ENCODE measurements at regions not wholly inside any gene's neighbourhood (a gene's known extent, or its start where the extent isn't known, plus 50 kb on each side); places are given as distances from the start of the nearest gene placed in this dataset.
A peak's percentile ranks its signal among the peaks of the same experiment; 100 is the strongest.
"Not testable (repeated sequence)": the region's sequence is repeated elsewhere in the genome, so short reads cannot be mapped to it uniquely, and the experiment has no call there.

DNA sequence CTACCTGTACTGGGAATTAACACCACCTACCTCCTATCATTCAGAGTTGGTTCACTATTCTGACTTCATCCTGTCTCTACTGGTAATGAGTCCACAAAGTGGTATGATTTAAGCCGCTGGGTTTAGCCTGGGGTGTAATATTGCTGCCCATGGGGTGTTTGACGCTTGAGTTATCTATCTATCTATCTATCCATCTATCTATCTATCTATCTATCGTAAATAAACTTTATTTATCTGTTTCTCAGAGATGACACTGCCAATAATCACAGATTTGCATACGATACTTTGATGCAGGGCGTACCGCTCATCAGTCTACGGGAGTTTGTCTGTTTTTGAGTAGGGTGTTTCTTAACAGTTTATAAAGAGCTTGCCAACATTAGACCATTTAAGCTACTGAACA is 73.6 kb upstream of the ZNF184 start:
- no peak overlapping the region for H3K4me3 ChIP-seq
- H3K27ac ChIP-seq, result no peak overlapping the region
- H3K9me3 ChIP-seq (ENCODE audit: low read depth), result no peaks in the 10 kb centered on the region
- TF ChIP-seq, protein P1, sequence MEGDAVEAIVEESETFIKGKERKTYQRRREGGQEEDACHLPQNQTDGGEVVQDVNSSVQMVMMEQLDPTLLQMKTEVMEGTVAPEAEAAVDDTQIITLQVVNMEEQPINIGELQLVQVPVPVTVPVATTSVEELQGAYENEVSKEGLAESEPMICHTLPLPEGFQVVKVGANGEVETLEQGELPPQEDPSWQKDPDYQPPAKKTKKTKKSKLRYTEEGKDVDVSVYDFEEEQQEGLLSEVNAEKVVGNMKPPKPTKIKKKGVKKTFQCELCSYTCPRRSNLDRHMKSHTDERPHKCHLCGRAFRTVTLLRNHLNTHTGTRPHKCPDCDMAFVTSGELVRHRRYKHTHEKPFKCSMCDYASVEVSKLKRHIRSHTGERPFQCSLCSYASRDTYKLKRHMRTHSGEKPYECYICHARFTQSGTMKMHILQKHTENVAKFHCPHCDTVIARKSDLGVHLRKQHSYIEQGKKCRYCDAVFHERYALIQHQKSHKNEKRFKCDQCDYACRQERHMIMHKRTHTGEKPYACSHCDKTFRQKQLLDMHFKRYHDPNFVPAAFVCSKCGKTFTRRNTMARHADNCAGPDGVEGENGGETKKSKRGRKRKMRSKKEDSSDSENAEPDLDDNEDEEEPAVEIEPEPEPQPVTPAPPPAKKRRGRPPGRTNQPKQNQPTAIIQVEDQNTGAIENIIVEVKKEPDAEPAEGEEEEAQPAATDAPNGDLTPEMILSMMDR (IDR thresholded peaks at IDR 0.05; ENCODE audit: low read depth, low read length), result no peak
- no peaks in the 10 kb centered on the region for H3K36me3 ChIP-seq
- H3K27me3 ChIP-seq, result peaks cover 60% of the 10 kb centered on the region
- DNase-seq (ENCODE audit: low read depth in 1 of 2, low spot score in 1 of 2), result no peak
- H3K4me1 ChIP-seq (ENCODE audit: low read depth), result peaks cover 5% of the 10 kb centered on the region

DNA sequence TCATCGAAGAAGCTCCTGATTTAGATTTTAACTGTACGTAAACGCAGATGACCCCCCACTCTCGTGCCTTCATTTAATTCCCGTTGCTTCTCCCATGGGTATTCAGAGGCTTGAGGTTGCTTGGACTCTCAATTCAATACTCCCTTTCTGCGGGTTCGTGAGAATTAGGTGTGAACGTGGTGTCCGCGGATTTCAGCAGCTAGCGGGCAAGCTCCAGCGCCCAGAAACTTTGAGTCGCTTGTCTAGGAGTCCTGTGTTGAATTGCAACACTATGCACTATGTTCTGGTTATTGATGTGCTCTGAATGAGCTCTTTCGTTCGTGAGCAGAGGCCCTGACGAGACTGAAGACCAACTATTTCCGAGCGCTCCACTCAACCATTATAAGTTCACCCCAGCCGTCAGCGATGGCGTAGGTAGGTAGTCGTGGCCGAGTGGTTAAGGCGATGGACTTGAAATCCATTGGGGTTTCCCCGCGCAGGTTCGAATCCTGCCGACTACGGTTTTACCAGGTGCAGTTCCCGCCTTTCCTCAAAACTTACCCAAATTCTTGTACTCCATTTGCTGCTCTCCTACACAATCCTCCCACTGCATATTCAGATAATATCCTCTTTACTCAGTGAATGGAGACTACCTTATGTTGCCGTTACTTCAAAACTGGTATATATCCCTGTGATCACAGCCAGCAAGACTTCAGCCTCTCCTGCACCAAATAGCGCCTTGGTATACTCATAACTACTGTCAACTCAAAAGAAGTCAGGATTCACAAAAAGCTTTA is 72.6 kb upstream of the ZNF184 start:
- Histone ChIP-seq H3K27ac (no peak overlapping the region), H3K4me3 (peak overlapping the region; percentile 27), H3K27me3 (peaks cover 68% of the 10 kb centered on the region), H3K36me3 (no peaks in the 10 kb centered on the region), H3K9me3 (ENCODE audit: low read depth) (no peaks in the 10 kb centered on the region), H3K4me1 (ENCODE audit: low read depth) (peaks cover 5% of the 10 kb centered on the region)
- DNase-seq (ENCODE audit: low read depth in 1 of 2, low spot score in 1 of 2), result peak; percentile 45 to 66
- TF ChIP-seq, protein P1 (IDR thresholded peaks at IDR 0.05; ENCODE audit: low read depth, low read length), result no peak

DNA sequence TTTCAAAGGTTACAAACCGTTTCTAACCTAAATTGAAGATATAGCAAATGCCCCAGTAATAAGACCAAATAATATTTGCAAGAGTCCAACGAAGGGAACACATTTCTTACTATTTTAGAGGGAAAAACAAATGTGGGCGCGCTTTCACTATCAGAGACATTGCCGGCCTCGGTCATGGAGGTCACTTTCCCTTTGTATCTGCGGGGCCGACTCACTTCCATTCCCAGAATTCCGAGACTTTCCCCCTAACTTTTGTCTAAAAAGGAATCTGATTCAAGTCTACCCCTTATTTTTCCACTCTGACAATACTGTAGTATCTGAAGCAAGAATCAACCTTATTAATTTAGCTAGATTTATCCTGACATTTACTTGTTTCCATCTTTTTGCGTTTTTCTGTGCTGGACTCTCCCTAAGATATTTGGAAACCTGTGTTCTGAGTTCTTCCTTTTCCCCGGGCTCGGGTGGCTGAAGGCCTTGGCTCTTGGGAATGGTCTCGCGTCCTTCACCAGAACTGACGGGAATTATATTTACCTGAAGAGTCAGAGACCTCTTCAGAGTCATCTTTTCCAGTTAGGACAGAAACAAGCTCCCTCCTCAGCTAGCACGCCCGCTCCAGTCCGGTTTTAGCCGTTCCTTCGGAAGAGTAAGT is 71.8 kb upstream of the ZNF184 start:
- Histone ChIP-seq H3K27ac (no peak overlapping the region), H3K9me3 (ENCODE audit: low read depth) (no peaks in the 10 kb centered on the region), H3K36me3 (no peaks in the 10 kb centered on the region), H3K27me3 (peaks cover 68% of the 10 kb centered on the region), H3K4me3 (peak overlapping the region; percentile 27), H3K4me1 (ENCODE audit: low read depth) (peaks cover 5% of the 10 kb centered on the region)
- DNase-seq (ENCODE audit: low read depth in 1 of 2, low spot score in 1 of 2), result no peak
- TF ChIP-seq, protein P1 (IDR thresholded peaks at IDR 0.05; ENCODE audit: low read depth, low read length), result no peak

DNA sequence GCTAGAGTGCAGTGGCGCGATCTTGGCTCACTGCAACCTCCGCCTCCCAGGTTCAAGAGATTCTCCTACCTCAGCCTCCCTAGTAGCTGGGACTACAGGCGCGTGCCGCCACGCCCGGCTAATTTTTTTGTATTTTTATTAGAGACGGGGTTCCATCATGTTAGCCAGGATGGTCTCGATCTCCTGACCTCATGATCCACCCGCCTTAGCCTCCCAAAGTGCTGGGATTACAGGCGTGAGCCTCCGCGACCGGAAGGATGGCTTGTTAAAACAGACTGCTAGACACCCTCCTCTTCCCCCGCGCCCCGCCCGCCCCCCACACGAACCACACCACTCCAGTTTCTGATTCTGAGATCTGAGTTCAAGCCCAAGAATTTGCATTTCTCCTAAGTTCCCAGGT is 71.2 kb upstream of the ZNF184 start:
- not testable (repeated sequence) for H3K4me1 ChIP-seq (ENCODE audit: low read depth); H3K36me3 ChIP-seq; H3K27ac ChIP-seq; H3K9me3 ChIP-seq (ENCODE audit: low read depth); DNase-seq (ENCODE audit: low read depth in 1 of 2, low spot score in 1 of 2)
- peak overlapping the region; percentile 27 for H3K4me3 ChIP-seq
- peaks cover 68% of the 10 kb centered on the region for H3K27me3 ChIP-seq

DNA sequence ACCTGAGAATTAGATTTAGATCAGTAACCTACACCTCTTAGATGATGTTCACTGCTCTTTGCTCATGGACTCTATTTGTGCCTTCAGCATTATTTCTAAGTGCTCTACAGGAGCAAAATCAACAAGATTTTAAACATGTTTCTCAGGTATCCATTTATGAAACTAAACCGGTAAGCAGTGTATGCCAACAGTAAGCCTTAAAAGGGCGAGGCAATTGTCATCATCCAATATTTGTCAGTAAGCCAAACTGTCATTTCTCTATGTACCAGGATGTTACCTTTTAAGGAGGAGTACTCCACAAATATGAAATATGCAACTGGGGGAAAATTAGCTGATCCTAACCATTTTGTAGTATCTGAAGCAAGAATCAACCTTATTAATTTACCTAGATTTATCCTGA is 69.6 kb upstream of the ZNF184 start:
- Histone ChIP-seq H3K4me1 (ENCODE audit: low read depth) (no peaks in the 10 kb centered on the region), H3K36me3 (no peaks in the 10 kb centered on the region), H3K9me3 (ENCODE audit: low read depth) (no peaks in the 10 kb centered on the region), H3K27ac (no peak overlapping the region), H3K4me3 (no peak overlapping the region), H3K27me3 (peaks cover 58% of the 10 kb centered on the region)
- no peak for DNase-seq (ENCODE audit: low read depth in 1 of 2, low spot score in 1 of 2)
- TF ChIP-seq, protein P1 (IDR thresholded peaks at IDR 0.05; ENCODE audit: low read depth, low read length), result no peak

DNA sequence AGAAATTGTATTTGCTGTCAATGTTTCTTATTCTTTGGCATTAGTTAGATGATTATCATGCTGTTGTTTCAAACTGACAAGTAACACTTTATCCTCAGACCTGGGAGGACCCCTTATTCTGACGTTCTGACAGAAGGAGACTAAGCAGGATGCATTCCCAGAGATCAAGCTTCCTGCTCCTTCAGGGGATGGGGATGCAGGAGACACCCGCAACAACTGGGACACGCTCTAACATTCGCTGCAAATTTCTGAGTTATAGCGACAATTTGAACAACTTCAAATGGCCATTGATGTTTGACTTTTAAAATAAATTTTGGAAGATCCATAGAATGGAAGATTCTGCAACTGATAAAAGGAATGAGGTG is 69.0 kb upstream of the ZNF184 start:
- Histone ChIP-seq H3K4me3 (no peak overlapping the region), H3K36me3 (no peaks in the 10 kb centered on the region), H3K27me3 (peaks cover 52% of the 10 kb centered on the region), H3K9me3 (ENCODE audit: low read depth) (no peaks in the 10 kb centered on the region), H3K27ac (no peak overlapping the region), H3K4me1 (ENCODE audit: low read depth) (no peaks in the 10 kb centered on the region)
- no peak for DNase-seq (ENCODE audit: low read depth in 1 of 2, low spot score in 1 of 2)
- TF ChIP-seq, protein P1 (IDR thresholded peaks at IDR 0.05; ENCODE audit: low read depth, low read length), result no peak
